Large intestine (tissue), 3 donors: ENCODE measurements at regions not wholly inside any gene's neighbourhood (a gene's known extent, or its start where the extent isn't known, plus 50 kb on each side); places are given as distances from the start of the nearest gene placed in this dataset.
"Not testable (repeated sequence)": the region's sequence is repeated elsewhere in the genome, so short reads cannot be mapped to it uniquely, and the experiment has no call there.

Experiments
- DNase-seq, 2 donors: peaks; one replicate each; pipeline versions ENCODE4 v3.0.0 to v3.0.0-alpha.2; 2013
- H3K27ac ChIP-seq: one replicate; pipeline ENCODE4 v1.5.1; 2013; ENCODE audit warnings: low read length
- H3K27me3 ChIP-seq: 2 replicates; pipeline ENCODE4 v1.6.1; 2013; ENCODE audit warnings: low read length; ENCODE audit not compliant: control insufficient read depth, insufficient read depth
- H3K36me3 ChIP-seq: 2 replicates; pipeline ENCODE4 v1.6.1; 2013; ENCODE audit warnings: low read length; ENCODE audit not compliant: control insufficient read depth, insufficient read depth
- H3K4me1 ChIP-seq: one replicate; pipeline ENCODE4 v1.6.1; 2013; ENCODE audit warnings: low read length; ENCODE audit not compliant: control insufficient read depth, insufficient read depth
- H3K4me3 ChIP-seq: one replicate; pipeline ENCODE4 v1.5.1; 2013; ENCODE audit warnings: low read length
- H3K9me3 ChIP-seq: one replicate; pipeline ENCODE4 v1.6.1; 2013; ENCODE audit warnings: mild to moderate bottlenecking, low read depth, low read length, moderate library complexity; ENCODE audit not compliant: control insufficient read depth
- whole genome bisulfite sequencing: methylation state at CpG from one replicate; pipeline ENCODE4 v1.1.5; 2013; ENCODE audit warnings: low lambda C conversion rate; ENCODE audit not compliant: insufficient coverage; 5-methylcytosine and 5-hydroxymethylcytosine counted together

DNA sequence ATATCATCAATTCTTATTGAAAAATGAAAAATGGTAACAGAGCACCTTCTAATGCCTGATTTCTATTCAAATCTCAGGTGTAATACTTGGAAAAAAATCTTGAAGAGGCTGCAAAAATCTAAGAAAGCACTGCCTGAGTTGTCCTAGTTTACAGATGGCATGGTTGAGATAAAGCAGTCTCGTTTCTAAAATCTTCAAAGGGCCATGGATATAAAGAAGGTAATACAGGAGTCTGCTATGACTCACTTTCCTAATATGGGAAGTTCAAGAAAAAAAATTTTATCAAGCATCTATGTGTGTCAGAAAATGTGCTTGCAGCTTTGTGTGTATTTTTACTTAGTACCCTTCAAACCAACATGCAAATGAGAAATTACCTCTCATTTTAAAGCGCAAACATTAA is 163.3 kb downstream of the DMAC1 start:
- H3K4me3 ChIP-seq = no peak overlapping the region
- H3K27ac ChIP-seq = no peak overlapping the region
- WGBS = no CpG with 5 or more reads among the region's 2 CpGs
- H3K36me3 ChIP-seq = no peaks in the 10 kb centered on the region
- H3K9me3 ChIP-seq = no peaks in the 10 kb centered on the region
- H3K4me1 ChIP-seq = no peaks in the 10 kb centered on the region
- no peak for DNase-seq
- H3K27me3 ChIP-seq = no peaks in the 10 kb centered on the region

DNA sequence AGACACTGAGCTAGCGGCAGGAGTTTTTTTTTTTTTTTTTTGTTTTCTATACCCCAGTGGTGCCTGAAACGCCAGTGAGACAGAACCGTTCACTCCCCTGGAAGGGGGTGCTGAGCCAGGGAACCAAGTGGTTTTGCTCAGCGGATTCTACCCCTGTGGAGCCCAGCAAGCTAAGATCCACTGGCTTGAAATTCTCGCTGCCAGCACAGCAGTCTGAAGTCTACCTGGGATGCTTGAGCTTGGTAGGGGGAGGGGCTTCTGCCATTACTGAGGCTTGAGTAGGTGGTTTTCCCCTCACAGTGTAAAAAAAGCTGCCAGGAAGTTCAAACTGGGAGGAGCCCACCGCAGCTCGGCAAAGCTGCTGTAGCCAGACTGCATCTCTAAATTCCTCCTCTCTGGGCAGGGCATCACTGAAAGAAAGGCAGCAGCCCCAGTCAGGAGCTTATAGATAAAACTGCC is 173.0 kb downstream of the DMAC1 start:
- H3K4me1 ChIP-seq, H3K4me3 ChIP-seq, DNase-seq, H3K36me3 ChIP-seq, H3K27me3 ChIP-seq, H3K9me3 ChIP-seq, H3K27ac ChIP-seq: not testable (repeated sequence)
- WGBS = no CpG with 5 or more reads among the region's 7 CpGs

DNA sequence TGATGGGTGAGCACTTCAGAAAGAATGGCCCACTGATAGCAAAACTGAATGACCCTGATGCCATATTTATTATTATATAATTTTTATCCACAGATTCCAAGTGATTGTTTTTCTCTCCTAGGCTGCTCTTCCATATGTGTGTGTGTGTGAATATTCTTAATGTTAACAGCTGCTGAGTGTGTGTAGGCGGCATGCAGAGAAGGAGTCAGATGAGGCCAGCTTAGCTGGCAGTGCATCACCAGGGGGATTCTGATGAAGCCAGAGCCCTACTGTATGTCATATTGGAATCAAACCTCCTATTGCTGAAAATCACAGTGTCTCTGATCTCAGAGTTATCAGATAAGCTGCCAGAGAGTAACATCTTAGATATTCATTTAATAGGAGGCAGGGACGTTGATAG is 177.1 kb downstream of the DMAC1 start:
- H3K27ac ChIP-seq = no peak overlapping the region
- no peaks in the 10 kb centered on the region for H3K36me3 ChIP-seq
- no peak overlapping the region for H3K4me3 ChIP-seq
- no peaks in the 10 kb centered on the region for H3K27me3 ChIP-seq
- WGBS = 100% methylated on average over 1 of the region's 2 CpGs
- H3K9me3 ChIP-seq = no peaks in the 10 kb centered on the region
- DNase-seq = no peak
- H3K4me1 ChIP-seq = no peaks in the 10 kb centered on the region

DNA sequence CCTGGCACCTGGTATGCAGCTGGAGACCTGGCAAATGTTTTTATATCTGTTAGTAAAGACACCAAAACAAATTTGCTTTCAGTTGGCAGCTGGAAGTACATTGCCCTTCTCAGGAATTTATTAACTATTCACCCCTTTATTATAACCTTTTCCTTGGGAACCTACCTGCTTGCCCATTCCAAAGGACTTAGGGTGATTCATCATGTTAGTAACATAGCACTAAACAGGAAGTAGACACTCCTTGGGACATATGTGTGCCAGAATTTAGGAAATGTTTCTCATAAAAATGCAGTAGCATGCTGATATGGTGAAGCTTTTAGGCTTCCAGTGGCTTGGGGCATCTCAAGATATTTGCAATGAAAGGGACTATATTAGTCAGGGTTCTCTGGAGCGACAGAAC is 184.2 kb downstream of the DMAC1 start:
- no CpG with 5 or more reads among the region's 1 CpG for WGBS
- Histone ChIP-seq H3K27ac (no peak overlapping the region), H3K9me3 (no peaks in the 10 kb centered on the region), H3K27me3 (no peaks in the 10 kb centered on the region), H3K4me1 (no peaks in the 10 kb centered on the region), H3K4me3 (no peak overlapping the region), H3K36me3 (no peaks in the 10 kb centered on the region)
- no peak for DNase-seq

DNA sequence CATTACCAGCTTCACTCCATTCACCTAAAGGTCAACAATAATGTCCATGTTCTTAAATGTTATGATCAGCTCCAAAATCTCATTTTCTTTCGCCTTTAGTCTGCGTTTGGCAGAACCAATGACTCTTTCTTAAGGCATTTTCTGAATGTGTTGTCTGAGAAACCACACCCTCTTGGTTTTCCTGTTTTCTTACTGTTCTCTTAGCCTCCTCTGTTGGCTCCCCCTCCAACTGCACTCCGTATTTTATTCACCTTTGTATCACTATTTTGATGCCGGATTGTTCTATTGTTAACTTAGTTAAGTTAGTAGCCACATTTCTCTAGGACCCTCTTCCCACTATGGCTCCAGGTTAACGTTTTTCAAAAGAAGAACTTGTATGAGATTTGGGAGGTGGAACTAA is 185.6 kb downstream of the DMAC1 start:
- no peaks in the 10 kb centered on the region for H3K36me3 ChIP-seq
- no peaks in the 10 kb centered on the region for H3K9me3 ChIP-seq
- H3K27ac ChIP-seq = no peak overlapping the region
- DNase-seq = no peak
- H3K4me3 ChIP-seq = no peak overlapping the region
- no peaks in the 10 kb centered on the region for H3K27me3 ChIP-seq
- 85% methylated on average over 4 of the region's 5 CpGs for WGBS
- no peaks in the 10 kb centered on the region for H3K4me1 ChIP-seq

DNA sequence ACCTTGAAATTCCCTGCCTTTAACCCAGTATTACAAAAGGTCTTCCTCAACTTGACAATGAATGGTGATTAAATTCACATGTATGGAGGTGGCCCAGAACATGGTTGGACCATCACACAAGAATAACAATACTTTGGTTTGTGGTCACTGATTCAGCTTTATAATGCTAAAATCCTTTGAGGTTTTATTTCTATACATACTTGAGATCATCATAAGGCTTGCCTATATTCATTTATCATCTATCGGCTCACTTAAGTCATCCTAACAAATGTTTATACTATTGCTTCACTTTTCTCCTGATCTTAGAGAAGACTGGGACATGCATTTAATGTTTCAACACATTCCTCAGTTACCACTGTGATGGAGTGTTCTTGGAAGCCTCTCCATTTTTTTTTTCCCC is 191.3 kb downstream of the DMAC1 start:
- no peaks in the 10 kb centered on the region for H3K27me3 ChIP-seq
- no peak overlapping the region for H3K4me3 ChIP-seq
- 78% methylated on average over 1 of the region's 1 CpG for WGBS
- H3K36me3 ChIP-seq = no peaks in the 10 kb centered on the region
- DNase-seq = no peak
- H3K9me3 ChIP-seq = no peaks in the 10 kb centered on the region
- no peaks in the 10 kb centered on the region for H3K4me1 ChIP-seq
- no peak overlapping the region for H3K27ac ChIP-seq

DNA sequence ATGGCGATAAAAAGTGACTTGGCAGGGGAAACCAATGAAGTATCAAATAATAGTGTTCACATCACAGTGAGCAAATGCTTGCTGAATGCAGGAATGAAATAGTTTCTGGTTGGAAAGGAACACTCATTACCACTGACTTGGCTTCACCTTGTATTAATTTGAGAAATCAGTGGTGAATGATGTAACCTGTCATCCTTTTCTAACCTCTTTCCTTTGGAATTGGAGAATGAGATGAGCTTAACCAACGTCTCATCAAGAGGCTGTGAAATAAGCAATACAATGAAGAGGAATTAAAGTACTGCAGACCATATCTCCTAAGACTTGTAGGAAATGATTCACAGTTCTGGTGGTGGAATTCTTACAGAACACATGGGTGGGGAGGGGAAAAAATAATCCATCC is 192.2 kb downstream of the DMAC1 start:
- Histone ChIP-seq H3K36me3 (no peaks in the 10 kb centered on the region), H3K27ac (no peak overlapping the region), H3K4me1 (no peaks in the 10 kb centered on the region), H3K4me3 (no peak overlapping the region), H3K27me3 (no peaks in the 10 kb centered on the region), H3K9me3 (no peaks in the 10 kb centered on the region)
- WGBS = 0% methylated on average over 1 of the region's 2 CpGs
- no peak for DNase-seq

DNA sequence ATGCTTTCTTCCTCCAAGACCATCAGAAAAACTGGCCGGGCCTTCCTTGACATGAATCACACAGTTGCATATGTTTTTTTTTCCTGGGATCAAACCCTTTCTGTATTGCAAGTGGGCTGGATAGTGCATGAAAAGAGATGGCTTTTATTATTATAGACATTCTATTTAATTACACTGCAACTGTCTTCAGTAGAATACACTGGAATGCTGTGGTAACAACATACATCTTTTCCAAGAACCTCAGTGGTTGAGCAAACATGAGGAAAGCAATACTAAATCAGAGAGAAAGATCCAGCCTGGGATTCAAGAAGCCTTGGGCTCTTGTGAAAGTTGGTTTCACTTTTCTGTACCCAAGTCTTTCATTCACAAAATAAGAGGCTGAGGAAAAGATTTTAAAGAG is 193.0 kb downstream of the DMAC1 start:
- Histone ChIP-seq H3K27me3 (no peaks in the 10 kb centered on the region), H3K36me3 (no peaks in the 10 kb centered on the region), H3K27ac (no peak overlapping the region), H3K4me3 (no peak overlapping the region), H3K4me1 (no peaks in the 10 kb centered on the region), H3K9me3 (no peaks in the 10 kb centered on the region)
- WGBS = no CpG with 5 or more reads among the region's 1 CpG
- DNase-seq = no peak

DNA sequence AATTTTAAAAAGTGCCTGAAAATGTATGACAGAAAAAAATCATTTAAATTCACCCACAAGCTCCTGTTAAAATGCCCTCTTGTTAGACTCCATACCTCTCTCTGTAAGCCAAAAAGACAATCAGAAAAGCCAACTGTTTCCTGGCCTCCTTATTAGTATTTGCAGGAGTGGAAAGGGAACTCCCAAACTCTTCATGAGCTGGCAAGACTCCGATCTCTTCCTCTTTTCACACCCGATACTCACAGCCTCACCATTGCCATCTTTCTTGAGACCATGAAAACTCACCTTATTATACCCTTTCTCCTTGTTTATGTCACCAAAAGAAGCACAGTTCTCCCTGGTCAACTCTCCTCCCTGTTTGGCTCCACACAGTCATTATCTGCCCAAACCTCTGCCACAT is 197.8 kb downstream of the DMAC1 start:
- Histone ChIP-seq H3K9me3 (no peaks in the 10 kb centered on the region), H3K27me3 (no peaks in the 10 kb centered on the region), H3K4me3 (no peak overlapping the region), H3K27ac (no peak overlapping the region), H3K4me1 (no peaks in the 10 kb centered on the region), H3K36me3 (no peaks in the 10 kb centered on the region)
- DNase-seq = no peak
- 82% methylated on average over 2 of the region's 2 CpGs for WGBS

DNA sequence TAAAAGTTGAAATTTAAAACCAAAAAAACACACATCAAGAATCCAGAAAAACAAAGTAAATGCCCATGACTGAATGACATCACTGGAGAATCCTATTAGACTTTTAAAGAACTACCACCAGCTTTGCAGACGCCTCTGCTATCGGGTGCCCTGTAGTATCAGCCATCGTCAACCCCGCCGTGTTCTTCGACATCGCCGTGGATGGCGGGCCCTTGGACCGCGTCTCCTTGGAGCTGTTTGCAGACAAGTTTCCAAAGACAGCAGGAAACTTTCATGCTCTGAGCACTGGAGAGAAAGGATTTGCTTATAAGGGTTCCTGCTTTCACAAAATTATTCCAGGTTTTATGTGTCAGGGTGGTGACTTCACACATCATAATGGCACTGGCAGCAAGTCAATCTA is 201.9 kb downstream of the DMAC1 start:
- no peak for DNase-seq

DNA sequence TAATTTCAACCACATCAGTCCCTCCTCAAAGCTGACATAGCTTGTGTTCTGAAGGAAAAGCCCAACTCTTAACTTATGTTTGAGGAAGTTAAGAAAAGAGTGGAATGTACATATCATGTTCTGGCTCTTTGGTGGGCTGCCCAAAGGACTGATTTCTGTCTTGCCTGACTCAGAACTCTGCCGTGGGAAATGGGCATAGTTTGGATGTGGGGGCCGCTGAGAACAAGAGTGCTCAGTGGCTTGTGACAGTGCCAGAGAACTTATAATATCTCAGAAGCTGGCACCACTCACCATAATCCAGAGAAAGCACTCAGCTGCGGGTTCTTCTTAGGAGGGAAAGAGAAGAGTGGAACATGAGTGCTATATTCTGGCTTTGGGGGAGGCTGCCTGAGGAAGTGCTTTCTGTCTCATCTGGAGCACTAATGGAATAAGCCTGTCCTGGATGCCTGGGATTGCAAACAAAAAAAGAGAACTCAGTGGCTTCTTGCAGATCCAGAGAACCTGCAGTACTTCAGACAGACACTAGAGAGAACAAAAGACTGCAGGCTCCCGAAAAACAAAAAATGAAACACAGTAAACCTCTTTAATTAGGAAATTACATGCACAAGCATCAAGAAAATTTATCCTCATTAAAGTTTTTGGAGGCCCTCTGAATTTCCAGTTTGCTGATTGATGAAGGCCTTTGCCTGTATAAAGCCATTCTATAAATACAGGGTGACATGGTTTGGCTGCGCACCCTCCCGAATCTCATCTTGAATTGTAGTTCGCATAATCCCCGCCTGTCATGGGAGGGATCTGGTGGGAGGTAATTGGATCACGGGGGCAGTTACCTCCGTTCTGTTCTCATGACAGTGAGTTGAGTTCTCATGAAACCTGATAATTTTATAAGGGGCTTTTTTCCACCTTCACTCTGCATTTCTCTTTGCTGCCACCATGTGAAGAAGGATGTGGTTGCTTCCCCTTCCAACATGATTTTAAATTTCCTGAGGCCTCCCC is 207.0 kb downstream of the DMAC1 start:
- no peaks in the 10 kb centered on the region for H3K27me3 ChIP-seq
- no peaks in the 10 kb centered on the region for H3K36me3 ChIP-seq
- no peak overlapping the region for H3K27ac ChIP-seq
- no peaks in the 10 kb centered on the region for H3K9me3 ChIP-seq
- DNase-seq = no peak
- no peaks in the 10 kb centered on the region for H3K4me1 ChIP-seq
- no peak overlapping the region for H3K4me3 ChIP-seq
- no CpG with 5 or more reads among the region's 10 CpGs for WGBS

More for the DNA sequence above, 201.9 kb downstream of the DMAC1 start:
- no peaks in the 10 kb centered on the region for H3K27me3 ChIP-seq
- no peaks in the 10 kb centered on the region for H3K9me3 ChIP-seq
- H3K27ac ChIP-seq = no peak overlapping the region
- H3K36me3 ChIP-seq = no peaks in the 10 kb centered on the region
- no peak overlapping the region for H3K4me3 ChIP-seq
- no CpG with 5 or more reads among the region's 11 CpGs for WGBS
- no peaks in the 10 kb centered on the region for H3K4me1 ChIP-seq
